Liver (tissue), 8 donors: ENCODE measurements at regions not wholly inside any gene's neighbourhood (a gene's known extent, or its start where the extent isn't known, plus 50 kb on each side); places are given as distances from the start of the nearest gene placed in this dataset.

Experiments used
- DNase-seq: peaks from one replicate; pipeline ENCODE4 v3.0.0-alpha.2; 2017; ENCODE audit warnings: low spot score
- H3K27ac ChIP-seq, 2 donors: one replicate each; pipeline ENCODE4 v1.7.0; 2013; ENCODE audit warnings: inconsistent platforms in 2 of 2, low read length in 2 of 2, control low read depth in 1 of 2, low read depth in 1 of 2, mild to moderate bottlenecking in 1 of 2
- H3K27me3 ChIP-seq, 4 donors: one replicate each; pipeline versions ENCODE4 v1.6.1 to v1.7.0; 2013; ENCODE audit warnings: low read length in 3 of 4, inconsistent platforms in 1 of 4, mild to moderate bottlenecking in 1 of 4, moderate library complexity in 1 of 4; ENCODE audit not compliant: control insufficient read depth in 4 of 4, insufficient read depth in 4 of 4
- H3K36me3 ChIP-seq, 4 donors: one replicate each; pipeline versions ENCODE4 v1.6.1 to v1.7.0; 2013; ENCODE audit warnings: low read length in 3 of 4, mild to moderate bottlenecking in 3 of 4, low read depth in 1 of 4, moderate library complexity in 1 of 4; ENCODE audit not compliant: control insufficient read depth in 4 of 4, insufficient read depth in 3 of 4
- H3K4me1 ChIP-seq, 4 donors: one replicate each; pipeline versions ENCODE4 v1.6.1 to v1.7.0; 2013; ENCODE audit warnings: low read length in 3 of 4, mild to moderate bottlenecking in 3 of 4, moderate library complexity in 1 of 4; ENCODE audit not compliant: control insufficient read depth in 4 of 4, insufficient read depth in 4 of 4
- H3K4me3 ChIP-seq, 3 donors: one replicate each; pipeline versions ENCODE4 v1.6.1 to v1.7.0; 2013; ENCODE audit warnings: low read length in 3 of 3, control low read depth in 1 of 3, low read depth in 1 of 3, mild to moderate bottlenecking in 1 of 3
- H3K9ac ChIP-seq, 2 donors: one replicate each; pipeline ENCODE4 v1.7.0; 2013; ENCODE audit warnings: low read length in 2 of 2, mild to moderate bottlenecking in 2 of 2, moderate library complexity in 2 of 2, control low read depth in 1 of 2, low read depth in 1 of 2
- H3K9me3 ChIP-seq, 4 donors: one replicate each; pipeline versions ENCODE4 v1.6.1 to v1.7.0; 2013; ENCODE audit warnings: low read length in 3 of 4; ENCODE audit not compliant: control insufficient read depth in 4 of 4
- EGR1 ChIP-seq, 2 donors: IDR thresholded peaks; 2 replicates each; pipeline ENCODE4 v1.6.1; 2016 to 2018; ENCODE audit warnings: antibody characterized with exemption in 2 of 2, low read depth in 2 of 2
- FOXA1 ChIP-seq: IDR thresholded peaks from 2 replicates; pipeline ENCODE4 v1.6.1; 2016; ENCODE audit warnings: antibody characterized with exemption
- FOXA2 ChIP-seq: IDR thresholded peaks from 2 replicates; pipeline ENCODE4 v1.6.1; 2016; ENCODE audit warnings: antibody characterized with exemption
- GABPA ChIP-seq, 2 donors: IDR thresholded peaks in 1 of 2; conservative IDR thresholded peaks in 1 of 2; 2 replicates each; pipeline ENCODE4 v1.6.1; 2016; ENCODE audit warnings: antibody characterized with exemption in 2 of 2, mild to moderate bottlenecking in 1 of 2, moderate library complexity in 1 of 2
- HNF4A ChIP-seq, 2 donors: conservative IDR thresholded peaks; 2 replicates each; pipeline ENCODE4 v1.6.1; 2016; ENCODE audit warnings: antibody characterized with exemption in 2 of 2, mild to moderate bottlenecking in 2 of 2
- HNF4G ChIP-seq: IDR thresholded peaks from 2 replicates; pipeline ENCODE4 v1.6.1; 2016; ENCODE audit warnings: antibody characterized with exemption
- NR2F2 ChIP-seq: IDR thresholded peaks from 2 replicates; pipeline ENCODE4 v1.6.1; 2016; ENCODE audit warnings: antibody characterized with exemption
- RAD21 ChIP-seq, 2 donors: IDR thresholded peaks; 2 replicates each; pipeline ENCODE4 v1.6.1; 2016; ENCODE audit warnings: antibody characterized with exemption in 2 of 2, mild to moderate bottlenecking in 2 of 2
- RXRA ChIP-seq, 2 donors: IDR thresholded peaks; 2 replicates each; pipeline ENCODE4 v1.6.1; 2017 to 2018; ENCODE audit warnings: antibody characterized with exemption in 2 of 2, mild to moderate bottlenecking in 1 of 2
- SP1 ChIP-seq: IDR thresholded peaks from 2 replicates; pipeline ENCODE4 v1.6.1; 2018; ENCODE audit warnings: antibody characterized with exemption, mild to moderate bottlenecking
- TAF1 ChIP-seq: conservative IDR thresholded peaks from 2 replicates; pipeline ENCODE4 v1.6.1; 2016; ENCODE audit warnings: antibody characterized with exemption, mild to moderate bottlenecking
- YY1 ChIP-seq: IDR thresholded peaks from 2 replicates; pipeline ENCODE4 v1.6.1; 2016; ENCODE audit warnings: antibody characterized with exemption, mild to moderate bottlenecking
- WGBS: extraction: QIAGEN DNeasy Blood & Tissue Kit; methylation state at CpG from one replicate; pipeline ENCODE4 v1.1.7; 2013; 5-methylcytosine and 5-hydroxymethylcytosine counted together
- TF ChIP-seq, protein P1 (sequence below): IDR thresholded peaks from 2 replicates; pipeline ENCODE4 v1.6.1; 2016; ENCODE audit warnings: antibody characterized with exemption
- TF ChIP-seq, protein P2 (sequence below): fragments of 150-350 bp; IDR thresholded peaks from 2 replicates; pipeline ENCODE4 v1.5.1; 2017; ENCODE audit warnings: improper control_type of control experiment, low read depth, low read length; ENCODE audit not compliant: missing input control
- TF ChIP-seq, protein P3 (sequence below): IDR thresholded peaks from 2 replicates; pipeline ENCODE4 v1.6.1; 2016; ENCODE audit warnings: antibody characterized with exemption
- TF ChIP-seq, protein P4 (sequence below): IDR thresholded peaks from 2 replicates; pipeline ENCODE4 v1.6.1; 2016; ENCODE audit warnings: antibody characterized with exemption
- TF ChIP-seq, protein P5 (sequence below): IDR thresholded peaks from 2 replicates; pipeline ENCODE4 v1.6.1; 2016; ENCODE audit warnings: antibody characterized with exemption, mild to moderate bottlenecking
- donor health status: healthy.
- donor health status: healthy.
- donor health status: healthy.
- donor health status: healthy.
- donor health status: healthy.

DNA sequence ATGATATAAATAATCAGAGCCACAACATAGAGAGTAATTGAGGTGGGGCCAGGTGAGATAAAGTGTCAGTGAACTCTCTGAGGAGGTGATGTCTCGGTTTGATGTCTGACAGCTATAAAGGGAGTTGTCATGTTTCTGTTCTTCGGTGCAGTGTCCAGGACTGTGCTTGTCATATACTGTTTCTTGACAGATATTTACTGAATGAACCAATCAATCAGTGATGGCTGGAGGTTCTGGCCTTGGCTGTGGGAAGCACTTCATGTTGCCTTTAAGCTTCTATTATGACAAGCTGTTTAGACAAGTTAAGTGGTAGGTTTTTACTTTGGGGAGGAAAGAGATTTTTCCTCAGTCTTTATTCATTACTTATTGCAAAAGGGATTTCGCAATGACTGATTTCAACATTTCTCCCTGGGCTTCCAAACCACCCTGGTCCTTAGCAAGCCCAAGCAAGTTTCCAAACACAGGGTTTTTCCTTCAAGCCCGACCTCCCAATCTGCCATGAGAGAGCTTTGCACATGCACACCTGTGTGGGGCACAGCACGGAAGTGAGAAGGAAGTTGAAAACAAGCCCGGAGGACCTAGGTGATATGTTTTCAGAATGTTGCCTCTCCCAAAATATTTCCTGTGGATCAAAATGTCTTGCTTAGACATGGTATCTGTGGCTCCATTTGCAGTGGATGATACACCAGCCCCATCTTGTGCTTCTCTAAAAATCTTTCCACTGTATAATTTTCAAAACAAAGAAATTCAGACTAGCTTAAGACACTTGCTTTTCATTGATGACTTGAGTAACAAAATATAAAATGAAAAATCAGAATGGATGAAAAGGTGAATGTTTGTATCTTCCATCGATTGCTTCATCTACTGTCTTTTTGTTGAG lies 567.3 kb upstream of the BTBD3 start:
- TF ChIP-seq, protein P1, sequence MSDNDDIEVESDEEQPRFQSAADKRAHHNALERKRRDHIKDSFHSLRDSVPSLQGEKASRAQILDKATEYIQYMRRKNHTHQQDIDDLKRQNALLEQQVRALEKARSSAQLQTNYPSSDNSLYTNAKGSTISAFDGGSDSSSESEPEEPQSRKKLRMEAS, result no peak
- no peak for TF ChIP-seq FOXA1
- no peak for TF ChIP-seq HNF4A (conservative IDR thresholded peaks at IDR 0.05)
- no peak for TF ChIP-seq HNF4G
- TF ChIP-seq, protein P2, sequence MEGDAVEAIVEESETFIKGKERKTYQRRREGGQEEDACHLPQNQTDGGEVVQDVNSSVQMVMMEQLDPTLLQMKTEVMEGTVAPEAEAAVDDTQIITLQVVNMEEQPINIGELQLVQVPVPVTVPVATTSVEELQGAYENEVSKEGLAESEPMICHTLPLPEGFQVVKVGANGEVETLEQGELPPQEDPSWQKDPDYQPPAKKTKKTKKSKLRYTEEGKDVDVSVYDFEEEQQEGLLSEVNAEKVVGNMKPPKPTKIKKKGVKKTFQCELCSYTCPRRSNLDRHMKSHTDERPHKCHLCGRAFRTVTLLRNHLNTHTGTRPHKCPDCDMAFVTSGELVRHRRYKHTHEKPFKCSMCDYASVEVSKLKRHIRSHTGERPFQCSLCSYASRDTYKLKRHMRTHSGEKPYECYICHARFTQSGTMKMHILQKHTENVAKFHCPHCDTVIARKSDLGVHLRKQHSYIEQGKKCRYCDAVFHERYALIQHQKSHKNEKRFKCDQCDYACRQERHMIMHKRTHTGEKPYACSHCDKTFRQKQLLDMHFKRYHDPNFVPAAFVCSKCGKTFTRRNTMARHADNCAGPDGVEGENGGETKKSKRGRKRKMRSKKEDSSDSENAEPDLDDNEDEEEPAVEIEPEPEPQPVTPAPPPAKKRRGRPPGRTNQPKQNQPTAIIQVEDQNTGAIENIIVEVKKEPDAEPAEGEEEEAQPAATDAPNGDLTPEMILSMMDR, result no peak
- TF ChIP-seq GABPA (IDR thresholded peaks at IDR 0.05 in 1 of 2, conservative IDR thresholded peaks at IDR 0.05 in 1 of 2), result no peak
- no peak for TF ChIP-seq FOXA2
- no peak for TF ChIP-seq NR2F2
- TF ChIP-seq, protein P3, sequence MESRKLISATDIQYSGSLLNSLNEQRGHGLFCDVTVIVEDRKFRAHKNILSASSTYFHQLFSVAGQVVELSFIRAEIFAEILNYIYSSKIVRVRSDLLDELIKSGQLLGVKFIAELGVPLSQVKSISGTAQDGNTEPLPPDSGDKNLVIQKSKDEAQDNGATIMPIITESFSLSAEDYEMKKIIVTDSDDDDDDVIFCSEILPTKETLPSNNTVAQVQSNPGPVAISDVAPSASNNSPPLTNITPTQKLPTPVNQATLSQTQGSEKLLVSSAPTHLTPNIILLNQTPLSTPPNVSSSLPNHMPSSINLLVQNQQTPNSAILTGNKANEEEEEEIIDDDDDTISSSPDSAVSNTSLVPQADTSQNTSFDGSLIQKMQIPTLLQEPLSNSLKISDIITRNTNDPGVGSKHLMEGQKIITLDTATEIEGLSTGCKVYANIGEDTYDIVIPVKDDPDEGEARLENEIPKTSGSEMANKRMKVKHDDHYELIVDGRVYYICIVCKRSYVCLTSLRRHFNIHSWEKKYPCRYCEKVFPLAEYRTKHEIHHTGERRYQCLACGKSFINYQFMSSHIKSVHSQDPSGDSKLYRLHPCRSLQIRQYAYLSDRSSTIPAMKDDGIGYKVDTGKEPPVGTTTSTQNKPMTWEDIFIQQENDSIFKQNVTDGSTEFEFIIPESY, result no peak
- TF ChIP-seq, protein P4, sequence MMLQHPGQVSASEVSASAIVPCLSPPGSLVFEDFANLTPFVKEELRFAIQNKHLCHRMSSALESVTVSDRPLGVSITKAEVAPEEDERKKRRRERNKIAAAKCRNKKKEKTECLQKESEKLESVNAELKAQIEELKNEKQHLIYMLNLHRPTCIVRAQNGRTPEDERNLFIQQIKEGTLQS, result no peak
- Histone ChIP-seq H3K9me3 (no peaks in the 10 kb centered on the region), H3K27ac (no peak overlapping the region), H3K9ac (no peak overlapping the region), H3K4me1 (no peaks in the 10 kb centered on the region), H3K4me3 (no peak overlapping the region), H3K36me3 (no peaks in the 10 kb centered on the region), H3K27me3 (no peaks in the 10 kb centered on the region)
- DNase-seq, result no peak
- 66% methylated on average over 7 of the region's 7 CpGs for WGBS

DNA sequence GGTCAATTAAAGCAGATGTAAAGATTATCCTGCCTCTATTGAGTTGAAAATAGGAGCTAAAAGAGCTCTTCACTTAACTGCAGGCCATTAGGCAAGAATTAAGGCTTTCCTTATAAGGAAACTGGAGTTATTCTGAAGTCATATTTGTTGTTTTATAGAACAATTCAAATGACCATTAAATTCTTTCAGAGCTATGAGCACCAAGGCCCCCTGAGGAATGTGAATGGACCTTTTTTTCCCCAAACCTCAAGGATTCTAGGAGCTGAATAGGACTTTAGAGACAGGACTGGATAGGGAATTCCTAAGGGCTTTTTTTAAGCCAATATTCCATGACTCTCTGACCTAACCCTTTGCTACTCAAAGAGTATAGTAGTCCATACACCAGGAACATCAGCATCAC lies 565.7 kb upstream of the BTBD3 start:
- Histone ChIP-seq H3K9me3 (no peaks in the 10 kb centered on the region), H3K9ac (no peak overlapping the region), H3K4me1 (no peaks in the 10 kb centered on the region), H3K27ac (no peak overlapping the region), H3K36me3 (no peaks in the 10 kb centered on the region), H3K4me3 (no peak overlapping the region), H3K27me3 (no peaks in the 10 kb centered on the region)
- TF ChIP-seq SP1 (no peak), TAF1 (no peak), GABPA (IDR thresholded peaks at IDR 0.05 in 1 of 2, conservative IDR thresholded peaks at IDR 0.05 in 1 of 2) (no peak), NR2F2 (no peak), FOXA2 (no peak), RAD21 (IDR thresholded peaks at IDR 0.05) (no peak), RXRA (IDR thresholded peaks at IDR 0.05) (no peak), EGR1 (IDR thresholded peaks at IDR 0.05; ENCODE audit: low read depth in 2 of 2) (no peak), FOXA1 (no peak), HNF4A (conservative IDR thresholded peaks at IDR 0.05) (no peak), YY1 (no peak), HNF4G (no peak)
- TF ChIP-seq, protein P5, sequence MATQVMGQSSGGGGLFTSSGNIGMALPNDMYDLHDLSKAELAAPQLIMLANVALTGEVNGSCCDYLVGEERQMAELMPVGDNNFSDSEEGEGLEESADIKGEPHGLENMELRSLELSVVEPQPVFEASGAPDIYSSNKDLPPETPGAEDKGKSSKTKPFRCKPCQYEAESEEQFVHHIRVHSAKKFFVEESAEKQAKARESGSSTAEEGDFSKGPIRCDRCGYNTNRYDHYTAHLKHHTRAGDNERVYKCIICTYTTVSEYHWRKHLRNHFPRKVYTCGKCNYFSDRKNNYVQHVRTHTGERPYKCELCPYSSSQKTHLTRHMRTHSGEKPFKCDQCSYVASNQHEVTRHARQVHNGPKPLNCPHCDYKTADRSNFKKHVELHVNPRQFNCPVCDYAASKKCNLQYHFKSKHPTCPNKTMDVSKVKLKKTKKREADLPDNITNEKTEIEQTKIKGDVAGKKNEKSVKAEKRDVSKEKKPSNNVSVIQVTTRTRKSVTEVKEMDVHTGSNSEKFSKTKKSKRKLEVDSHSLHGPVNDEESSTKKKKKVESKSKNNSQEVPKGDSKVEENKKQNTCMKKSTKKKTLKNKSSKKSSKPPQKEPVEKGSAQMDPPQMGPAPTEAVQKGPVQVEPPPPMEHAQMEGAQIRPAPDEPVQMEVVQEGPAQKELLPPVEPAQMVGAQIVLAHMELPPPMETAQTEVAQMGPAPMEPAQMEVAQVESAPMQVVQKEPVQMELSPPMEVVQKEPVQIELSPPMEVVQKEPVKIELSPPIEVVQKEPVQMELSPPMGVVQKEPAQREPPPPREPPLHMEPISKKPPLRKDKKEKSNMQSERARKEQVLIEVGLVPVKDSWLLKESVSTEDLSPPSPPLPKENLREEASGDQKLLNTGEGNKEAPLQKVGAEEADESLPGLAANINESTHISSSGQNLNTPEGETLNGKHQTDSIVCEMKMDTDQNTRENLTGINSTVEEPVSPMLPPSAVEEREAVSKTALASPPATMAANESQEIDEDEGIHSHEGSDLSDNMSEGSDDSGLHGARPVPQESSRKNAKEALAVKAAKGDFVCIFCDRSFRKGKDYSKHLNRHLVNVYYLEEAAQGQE, result no peak
- TF ChIP-seq, protein P4, result no peak
- TF ChIP-seq, protein P3, result no peak
- TF ChIP-seq, protein P2, result no peak
- TF ChIP-seq, protein P1, result no peak
- DNase-seq, result no peak
